Adrenal gland (tissue), 9 donors: ENCODE measurements at regions not wholly inside any gene's neighbourhood (a gene's known extent, or its start where the extent isn't known, plus 50 kb on each side); places are given as distances from the start of the nearest gene placed in this dataset.

Experiments
- DNase-seq, 7 donors: peaks; one replicate each; pipeline ENCODE4 v3.0.0-alpha.2; 2019 to 2020
- H3K27ac ChIP-seq, 5 donors: fragments of 200-600 bp; sonication (generic) in 4 of 5; 1 replicate in 3 of 5; 2 replicates in 2 of 5; pipeline versions ENCODE4 v1.5.1 to v1.8.0; 2016 to 2020; ENCODE audit warnings: mild to moderate bottlenecking in 1 of 5
- H3K27me3 ChIP-seq: fragments of 200-600 bp; 2 replicates; pipeline ENCODE4 v1.8.0; 2021
- H3K36me3 ChIP-seq, 2 donors: fragments of 200-600 bp; replicated peaks in 1 of 2; 1 replicate in 1 of 2; 2 replicates in 1 of 2; pipeline versions ENCODE4 v1.5.1 to v1.8.0; 2018 to 2022
- H3K4me1 ChIP-seq, 2 donors: fragments of 200-600 bp; replicated peaks in 1 of 2; 1 replicate in 1 of 2; 2 replicates in 1 of 2; pipeline versions ENCODE4 v1.5.1 to v1.8.0; 2018 to 2021
- H3K4me3 ChIP-seq, 4 donors: fragments of 200-600 bp; sonication (generic) in 3 of 4; one replicate each; pipeline ENCODE4 v1.5.1; 2016 to 2018
- H3K9me3 ChIP-seq, 3 donors: fragments of 200-600 bp; sonication (generic) in 1 of 3; replicated peaks in 1 of 3; 1 replicate in 2 of 3; 2 replicates in 1 of 3; pipeline versions ENCODE4 v1.5.1 to v1.8.0; 2016 to 2021
- POLR2A ChIP-seq, 2 donors: fragments of 450-650 bp; IDR thresholded peaks; one replicate each; pipeline ENCODE4 v1.6.1; 2017; ENCODE audit warnings: antibody characterized with exemption in 2 of 2, mild to moderate bottlenecking in 2 of 2, moderate library complexity in 1 of 2
- WGBS, 4 donors: extraction: QIAGEN DNeasy Blood & Tissue Kit in 2 of 4; methylation state at CpG; one replicate each; pipeline versions ENCODE4 v1.1.5 to v1.1.7; 2013 to 2017; 5-methylcytosine and 5-hydroxymethylcytosine counted together
- intact Hi-C, 2 donors: fragments of 100-400 bp; cut with DNase I; formaldehyde crosslinking; loops; one replicate each; pipeline versions ENCODE4 v1.14.1 to v1.15.0; 2022 to 2023
- TF ChIP-seq, protein P1 (sequence below), 6 experiments: fragments of 450-650 bp in 4 of 6; fragments of 200-600 bp in 2 of 6; sonication (generic) in 1 of 6; IDR thresholded peaks; 1 replicate in 5 of 6; 2 replicates in 1 of 6; pipeline versions ENCODE4 v1.5.1 to v1.8.0; 2016 to 2021; ENCODE audit warnings: antibody characterized with exemption in 6 of 6, mild to moderate bottlenecking in 2 of 6, moderate library complexity in 1 of 6
- donor health status: healthy with polysubstance abuse.
- donor health status: Bipolar disorder and iron deficiency.
- donor health status: DM: yes; HTN: yes; CAD: no.
- donor health status: DM: no; HTN: no; CAD: no.
- donor health status: DM: no; HTN: no; CAD: no.

DNA sequence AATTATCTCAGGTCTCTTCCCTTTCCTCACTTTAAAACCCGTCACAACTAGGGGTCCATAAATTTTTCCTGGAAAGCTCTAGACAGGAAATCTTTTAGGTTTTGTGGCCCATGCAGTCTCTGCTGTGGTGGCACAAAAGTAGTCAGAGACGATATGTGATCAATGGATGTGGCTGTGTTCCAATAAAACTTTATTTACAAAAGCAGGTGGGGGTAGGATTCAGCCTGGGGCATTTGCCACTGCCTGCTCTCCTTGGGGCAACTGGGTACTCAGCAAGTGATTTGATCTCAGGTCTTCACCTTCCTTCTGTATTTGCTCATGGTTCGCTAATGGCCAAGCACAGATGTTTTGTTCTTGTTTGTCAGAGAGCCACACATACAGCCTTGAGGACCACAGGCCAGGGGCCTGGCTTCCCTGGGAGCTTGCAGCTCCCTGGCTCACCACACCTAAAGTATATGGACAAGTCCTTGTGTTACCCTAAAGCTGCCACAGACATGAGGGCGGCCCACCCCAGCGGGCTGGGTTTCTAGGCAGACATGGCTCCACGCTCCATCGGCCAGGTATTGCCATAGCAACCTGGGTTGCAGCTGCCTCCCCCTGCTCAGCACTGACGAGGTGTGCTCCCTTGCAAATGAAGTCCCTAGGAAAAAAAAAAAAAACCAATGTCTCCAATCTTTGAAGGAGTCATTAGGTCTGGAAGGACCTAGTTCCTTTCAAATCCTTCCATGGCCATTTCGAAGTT is 89.7 kb upstream of the YWHAQ start:
- 83 to 93% (median 90%) methylated on average over 7 to 9 of the region's 9 CpGs for WGBS, 4 donors
- Histone ChIP-seq H3K27me3 (no peaks in the 10 kb centered on the region), H3K4me1 (no peaks in the 10 kb centered on the region), H3K4me3 (no peak overlapping the region), H3K9me3 (no peaks in the 10 kb centered on the region), H3K36me3 (no peaks in the 10 kb centered on the region), H3K27ac (no peak overlapping the region)
- TF ChIP-seq, protein P1, sequence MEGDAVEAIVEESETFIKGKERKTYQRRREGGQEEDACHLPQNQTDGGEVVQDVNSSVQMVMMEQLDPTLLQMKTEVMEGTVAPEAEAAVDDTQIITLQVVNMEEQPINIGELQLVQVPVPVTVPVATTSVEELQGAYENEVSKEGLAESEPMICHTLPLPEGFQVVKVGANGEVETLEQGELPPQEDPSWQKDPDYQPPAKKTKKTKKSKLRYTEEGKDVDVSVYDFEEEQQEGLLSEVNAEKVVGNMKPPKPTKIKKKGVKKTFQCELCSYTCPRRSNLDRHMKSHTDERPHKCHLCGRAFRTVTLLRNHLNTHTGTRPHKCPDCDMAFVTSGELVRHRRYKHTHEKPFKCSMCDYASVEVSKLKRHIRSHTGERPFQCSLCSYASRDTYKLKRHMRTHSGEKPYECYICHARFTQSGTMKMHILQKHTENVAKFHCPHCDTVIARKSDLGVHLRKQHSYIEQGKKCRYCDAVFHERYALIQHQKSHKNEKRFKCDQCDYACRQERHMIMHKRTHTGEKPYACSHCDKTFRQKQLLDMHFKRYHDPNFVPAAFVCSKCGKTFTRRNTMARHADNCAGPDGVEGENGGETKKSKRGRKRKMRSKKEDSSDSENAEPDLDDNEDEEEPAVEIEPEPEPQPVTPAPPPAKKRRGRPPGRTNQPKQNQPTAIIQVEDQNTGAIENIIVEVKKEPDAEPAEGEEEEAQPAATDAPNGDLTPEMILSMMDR (IDR thresholded peaks at IDR 0.05) = no peak
- no peak for TF ChIP-seq POLR2A (IDR thresholded peaks at IDR 0.05)
- DNase-seq = no peak
- intact Hi-C loops = no loop called here

DNA sequence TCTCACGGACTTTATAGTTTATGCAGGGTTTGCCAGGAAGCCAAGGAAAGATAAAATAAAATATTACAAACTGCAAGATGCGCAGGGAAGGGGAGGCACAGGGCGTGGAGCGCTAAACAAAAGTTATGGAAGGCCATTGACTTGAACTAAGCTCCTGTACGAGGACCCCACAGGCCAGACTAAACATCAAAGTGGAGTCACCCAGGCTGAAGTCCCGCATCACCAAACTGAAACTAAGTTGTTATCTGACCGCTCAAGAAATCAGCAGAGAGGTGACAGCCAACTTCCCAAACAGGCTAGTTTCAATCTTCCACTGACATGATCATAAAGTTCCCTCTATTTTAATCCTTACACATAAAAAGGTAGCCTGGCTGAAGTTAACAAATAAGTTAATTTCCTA is 90.5 kb upstream of the YWHAQ start:
- 72 to 82% (median 76%) methylated on average over 7 of the region's 7 CpGs for WGBS, 4 donors
- intact Hi-C loops = no loop called here
- no peaks in the 10 kb centered on the region for H3K36me3 ChIP-seq
- H3K27ac ChIP-seq = no peak overlapping the region
- no peaks in the 10 kb centered on the region for H3K4me1 ChIP-seq
- H3K4me3 ChIP-seq = no peak overlapping the region
- no peak for TF ChIP-seq POLR2A (IDR thresholded peaks at IDR 0.05)
- TF ChIP-seq, protein P1 (IDR thresholded peaks at IDR 0.05) = no peak
- no peak for DNase-seq
- no peaks in the 10 kb centered on the region for H3K27me3 ChIP-seq
- no peaks in the 10 kb centered on the region for H3K9me3 ChIP-seq

DNA sequence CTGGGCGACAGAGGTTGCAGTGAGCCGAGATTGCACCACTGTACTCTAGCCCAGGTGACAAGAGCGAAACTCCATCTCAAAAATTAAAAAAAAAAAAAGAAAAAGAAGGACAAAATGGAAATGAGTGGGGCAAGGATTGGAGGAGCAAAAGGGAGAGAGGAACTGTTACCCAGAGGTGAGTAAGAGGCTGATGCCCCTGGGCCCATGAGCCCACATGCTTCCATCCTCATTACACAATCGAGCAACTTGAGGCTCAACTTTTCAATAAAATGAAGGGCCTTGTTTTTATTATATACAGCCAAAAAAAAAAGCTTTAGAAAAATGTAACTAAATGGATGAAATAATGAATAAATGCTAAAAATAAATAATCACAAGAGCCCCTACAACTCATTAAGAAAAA is 91.7 kb upstream of the YWHAQ start:
- H3K36me3 ChIP-seq = no peaks in the 10 kb centered on the region
- H3K27ac ChIP-seq = no peak overlapping the region
- no peak overlapping the region for H3K4me3 ChIP-seq
- H3K9me3 ChIP-seq = no peaks in the 10 kb centered on the region
- no peak for TF ChIP-seq POLR2A (IDR thresholded peaks at IDR 0.05)
- TF ChIP-seq, protein P1 (IDR thresholded peaks at IDR 0.05) = no peak
- intact Hi-C loops = no loop called here
- no peaks in the 10 kb centered on the region for H3K27me3 ChIP-seq
- 95 to 99% (median 97%) methylated on average over 3 to 4 of the region's 4 CpGs for WGBS, 4 donors
- no peaks in the 10 kb centered on the region for H3K4me1 ChIP-seq
- no peak for DNase-seq

DNA sequence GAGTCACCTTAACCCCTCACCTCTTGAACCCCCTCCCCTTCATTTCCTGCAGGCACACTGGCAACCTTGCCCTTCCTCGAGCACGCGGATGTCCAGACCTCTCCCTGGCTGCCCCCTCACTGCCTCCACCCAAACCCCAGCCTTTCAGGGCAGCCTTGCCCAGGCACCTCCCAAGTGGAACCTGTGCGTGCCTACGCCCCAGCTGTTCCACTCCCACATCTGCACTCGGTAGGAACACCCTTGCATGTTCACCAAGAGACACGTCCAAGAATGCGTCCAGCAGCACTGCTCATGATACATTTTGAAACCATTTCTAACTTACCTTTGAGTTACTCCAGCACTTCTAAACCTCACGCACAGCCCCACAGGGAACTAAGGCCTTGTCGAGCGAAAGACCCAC is 93.8 kb upstream of the YWHAQ start:
- no peaks in the 10 kb centered on the region for H3K4me1 ChIP-seq
- intact Hi-C loops = no loop called here
- 87 to 95% (median 89%) methylated on average over 8 to 11 of the region's 11 CpGs for WGBS, 4 donors

More for the DNA sequence above, 93.8 kb upstream of the YWHAQ start:
- TF ChIP-seq, protein P1 (IDR thresholded peaks at IDR 0.05) = no peak
- TF ChIP-seq POLR2A (IDR thresholded peaks at IDR 0.05) = no peak
- Histone ChIP-seq H3K36me3 (no peaks in the 10 kb centered on the region), H3K27ac (no peak overlapping the region), H3K9me3 (no peaks in the 10 kb centered on the region), H3K4me3 (no peak overlapping the region), H3K27me3 (no peaks in the 10 kb centered on the region)
- no peak for DNase-seq
